ENCODE measurements at regions not wholly inside any gene's neighbourhood (a gene's known extent, or its start where the extent isn't known, plus 50 kb on each side); places are given as distances from the start of the nearest gene placed in this dataset.
"Not testable (repeated sequence)": the region's sequence is repeated elsewhere in the genome, so short reads cannot be mapped to it uniquely, and the experiment has no call there.

DNA sequence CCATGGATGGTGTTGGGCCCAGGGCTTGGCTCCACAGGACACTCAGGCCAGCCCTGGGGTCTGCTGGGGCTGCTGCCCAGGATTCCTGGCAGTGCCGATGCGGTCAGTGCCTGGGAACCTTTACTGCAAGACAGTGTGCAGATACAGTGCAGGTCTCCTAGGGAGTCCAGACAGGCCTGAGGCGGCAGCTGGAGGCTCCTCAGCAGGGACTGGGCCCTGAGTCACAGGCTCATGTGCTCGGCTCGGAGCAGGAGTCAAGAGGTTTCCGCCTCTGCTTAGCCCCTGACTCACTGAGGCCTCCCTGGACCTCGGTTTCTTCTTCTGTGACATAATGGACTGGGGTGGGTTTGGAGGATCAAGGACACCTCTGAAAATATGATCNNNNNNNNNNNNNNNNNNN is 3941.6 kb upstream of the TPTE start:
- not testable (repeated sequence) for H3K56ac ChIP-seq (ENCODE audit: insufficient read length, low read depth, low read length); H2BK5ac ChIP-seq (ENCODE audit: insufficient read length, low read length); H3K27me3 ChIP-seq (ENCODE audit: insufficient read depth, low read length); H2AFZ ChIP-seq (ENCODE audit: low read length); H3T11ph ChIP-seq (ENCODE audit: low read length); H2BK12ac ChIP-seq (ENCODE audit: insufficient read length, low read depth, low read length); H3K4me2 ChIP-seq (ENCODE audit: insufficient read depth, insufficient read length, low read length); H3K4me3 Mint-ChIP-seq; H3K79me2 ChIP-seq (ENCODE audit: insufficient read depth, low read length); H3K27ac Mint-ChIP-seq; H3K23ac ChIP-seq (ENCODE audit: insufficient read length, low read depth, low read length); H3K9me3 ChIP-seq (ENCODE audit: control insufficient read depth, low read depth, low read length); H3K27ac ChIP-seq (ENCODE audit: insufficient read length, low read depth, low read length); H3K18ac ChIP-seq (ENCODE audit: insufficient read length, low read depth, low read length); H2BK120ac ChIP-seq (ENCODE audit: low read depth, low read length, poor library complexity, severe bottlenecking); H2BK15ac ChIP-seq (ENCODE audit: low read depth, low read length); H4K8ac ChIP-seq (replicated peaks; ENCODE audit: insufficient read length, low read depth, low read length); H3K9me3 Mint-ChIP-seq; H3K9ac ChIP-seq (ENCODE audit: extremely low read depth, insufficient read length, low read length); H3K79me1 ChIP-seq (ENCODE audit: insufficient read depth, low read depth, low read length, poor library complexity, severe bottlenecking); H3K23me2 ChIP-seq (ENCODE audit: insufficient read length, low read depth, low read length, poor library complexity, severe bottlenecking); H2AK5ac ChIP-seq (ENCODE audit: insufficient read length, low read length); H3K4me1 Mint-ChIP-seq; H3K14ac ChIP-seq (ENCODE audit: insufficient read depth, low read length); H3K4ac ChIP-seq (ENCODE audit: low read depth, low read length); H3K4me1 ChIP-seq (ENCODE audit: insufficient read depth, low read length); H3K27me3 Mint-ChIP-seq (ENCODE audit: low read depth); DNase-seq; H4K20me1 ChIP-seq (ENCODE audit: control insufficient read depth, insufficient read depth, insufficient read length); H3K36me3 Mint-ChIP-seq (ENCODE audit: insufficient read depth in 1 of 3, low read depth in 3 of 3); H4K5ac ChIP-seq (ENCODE audit: insufficient read length, low read depth, low read length); H2BK20ac ChIP-seq (ENCODE audit: low read depth, low read length, poor library complexity, severe bottlenecking); H4K91ac ChIP-seq (ENCODE audit: insufficient read length, low read depth, low read length)
- WGBS (ENCODE audit: extremely low coverage, insufficient read length, low lambda C conversion rate) = no CpG with 5 or more reads among the region's 7 CpGs
